AG09319 (cell line): ENCODE measurements at regions not wholly inside any gene's neighbourhood (a gene's known extent, or its start where the extent isn't known, plus 50 kb on each side); places are given as distances from the start of the nearest gene placed in this dataset.

Source experiments
- DNase-seq: peaks from one replicate; pipeline ENCODE4 v3.0.0-alpha.2; 2010; ENCODE audit warnings: low read depth; ENCODE audit errors: extremely low read depth
- TF ChIP-seq, protein P1 (sequence below): IDR thresholded peaks from 2 replicates; pipeline ENCODE4 v1.5.1; 2011; ENCODE audit warnings: low read depth, mild to moderate bottlenecking, inconsistent platforms, low read length, moderate library complexity

GRCh38 chrX:99653352-99653751, 756.7 kb downstream of the PCDH19 start:
- no peak for DNase-seq
- TF ChIP-seq, protein P1, sequence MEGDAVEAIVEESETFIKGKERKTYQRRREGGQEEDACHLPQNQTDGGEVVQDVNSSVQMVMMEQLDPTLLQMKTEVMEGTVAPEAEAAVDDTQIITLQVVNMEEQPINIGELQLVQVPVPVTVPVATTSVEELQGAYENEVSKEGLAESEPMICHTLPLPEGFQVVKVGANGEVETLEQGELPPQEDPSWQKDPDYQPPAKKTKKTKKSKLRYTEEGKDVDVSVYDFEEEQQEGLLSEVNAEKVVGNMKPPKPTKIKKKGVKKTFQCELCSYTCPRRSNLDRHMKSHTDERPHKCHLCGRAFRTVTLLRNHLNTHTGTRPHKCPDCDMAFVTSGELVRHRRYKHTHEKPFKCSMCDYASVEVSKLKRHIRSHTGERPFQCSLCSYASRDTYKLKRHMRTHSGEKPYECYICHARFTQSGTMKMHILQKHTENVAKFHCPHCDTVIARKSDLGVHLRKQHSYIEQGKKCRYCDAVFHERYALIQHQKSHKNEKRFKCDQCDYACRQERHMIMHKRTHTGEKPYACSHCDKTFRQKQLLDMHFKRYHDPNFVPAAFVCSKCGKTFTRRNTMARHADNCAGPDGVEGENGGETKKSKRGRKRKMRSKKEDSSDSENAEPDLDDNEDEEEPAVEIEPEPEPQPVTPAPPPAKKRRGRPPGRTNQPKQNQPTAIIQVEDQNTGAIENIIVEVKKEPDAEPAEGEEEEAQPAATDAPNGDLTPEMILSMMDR: no peak

DNA sequence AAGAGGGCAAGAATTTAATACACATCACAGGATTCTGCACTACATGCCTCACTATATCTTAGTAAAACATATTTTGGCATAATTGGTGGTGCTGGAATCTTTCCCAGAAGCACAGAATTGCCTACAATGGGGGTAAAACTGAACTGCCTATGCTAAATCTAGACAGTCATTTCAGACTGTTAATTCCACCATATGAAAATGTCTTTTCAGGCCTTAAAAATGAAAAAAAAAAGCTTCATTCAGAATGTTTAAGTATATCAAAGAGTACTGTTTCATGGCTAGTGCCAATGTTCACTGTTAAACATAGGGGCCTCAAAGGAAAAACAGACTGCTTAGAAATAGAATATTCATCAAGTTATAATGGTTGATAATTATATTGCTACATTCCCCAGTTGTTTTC, 797.0 kb downstream of the PCDH19 start:
- DNase-seq: no peak
- TF ChIP-seq, protein P1: no peak

DNA sequence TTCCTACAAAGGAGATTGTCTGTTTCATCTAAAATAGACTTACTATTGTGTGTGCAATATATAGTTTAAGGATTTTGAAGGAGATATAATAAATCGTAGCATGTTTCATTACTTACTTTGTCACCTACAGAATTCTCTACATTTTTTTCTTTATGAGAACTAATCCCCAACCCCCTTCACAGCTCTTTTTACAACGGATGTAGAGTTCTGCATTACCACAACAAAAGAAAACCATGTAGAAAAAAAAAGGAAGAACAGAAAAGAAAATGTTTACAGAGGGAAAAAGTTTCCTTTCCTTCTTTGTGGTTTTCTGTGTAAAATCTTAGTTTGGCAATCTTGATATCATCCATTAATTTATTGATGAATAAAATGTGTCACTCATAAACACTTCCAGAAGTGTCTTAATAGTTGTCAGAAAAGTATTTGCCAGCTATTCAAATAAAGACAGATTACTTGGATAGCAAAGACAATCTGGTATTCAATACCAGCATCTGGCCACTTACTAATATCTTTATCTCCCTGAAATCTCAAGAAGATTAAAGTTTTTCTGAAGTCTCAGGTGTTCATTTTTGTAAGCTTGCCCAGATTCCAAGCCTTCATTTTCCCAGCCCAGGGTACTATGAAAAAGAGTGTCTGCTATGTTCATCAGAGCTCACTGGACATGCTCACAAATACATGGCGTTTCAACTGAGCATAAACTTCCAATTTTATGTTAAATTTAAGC, 806.8 kb downstream of the PCDH19 start:
- no peak for DNase-seq
- TF ChIP-seq, protein P1: no peak

GRCh38 chrX:99602107-99602506, 808.0 kb downstream of the PCDH19 start:
- DNase-seq: no peak

GRCh38 chrX:99588936-99589335, 821.1 kb downstream of the PCDH19 start:
- TF ChIP-seq, protein P1: no peak
- no peak for DNase-seq

More at GRCh38 chrX:99602107-99602506, 808.0 kb downstream of the PCDH19 start:
- TF ChIP-seq, protein P1: no peak

- TF ChIP-seq, protein P1: no peak
- DNase-seq: no peak
These were observed 837.4 kb downstream of the PCDH19 start for GRCh38 chrX:99572711-99573110.

DNA sequence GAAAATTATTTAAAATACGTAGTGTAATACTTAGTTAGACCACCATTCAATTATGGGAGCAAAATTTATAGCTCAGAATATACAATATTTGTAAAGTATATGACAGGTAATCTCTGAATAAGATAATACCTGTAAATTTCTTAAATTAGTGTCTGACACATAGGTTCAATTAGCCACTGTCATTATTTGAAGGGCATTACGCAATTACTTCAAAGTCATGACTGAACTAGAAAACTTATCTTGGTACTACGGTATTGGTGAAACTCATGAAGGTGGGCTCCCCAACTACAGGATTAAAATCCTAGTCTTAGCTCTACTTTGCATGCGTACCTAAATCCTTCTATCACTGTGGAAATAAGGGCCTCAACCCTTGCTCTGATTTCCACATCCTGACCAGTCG, 860.7 kb downstream of the PCDH19 start:
- TF ChIP-seq, protein P1: no peak
- DNase-seq: no peak
